ENCODE measurements at regions not wholly inside any gene's neighbourhood (a gene's known extent, or its start where the extent isn't known, plus 50 kb on each side); places are given as distances from the start of the nearest gene placed in this dataset.

- Histone ChIP-seq H3K9me3 (ENCODE audit: low read depth) (no peaks in the 10 kb centered on the region), H2AFZ (no peak overlapping the region), H3F3A (ENCODE audit: insufficient read depth) (no peaks in the 10 kb centered on the region), H4K20me1 (ENCODE audit: insufficient read depth) (no peaks in the 10 kb centered on the region), H3K79me2 (ENCODE audit: insufficient read depth) (no peaks in the 10 kb centered on the region), H3K4me3 (no peak overlapping the region), H3K36me3 (ENCODE audit: low read depth) (no peaks in the 10 kb centered on the region), H3K9me2 (ENCODE audit: insufficient read depth) (no peaks in the 10 kb centered on the region), H3K27me3 (replicated peaks; ENCODE audit: insufficient read depth) (no peaks in the 10 kb centered on the region), H3K4me1 (ENCODE audit: insufficient read depth) (peaks cover 18% of the 10 kb centered on the region), H3K4me2 (ENCODE audit: unreplicated experiment) (no peak overlapping the region), H3K9ac (no peak overlapping the region), H3K27ac (no peak overlapping the region)
- no peak for DNase-seq
- TF ChIP-seq EZH2 (IDR thresholded peaks at IDR 0.05; ENCODE audit: insufficient read depth, poor library complexity, severe bottlenecking): no peak
- TF ChIP-seq EZH2phosphoT487 (IDR thresholded peaks at IDR 0.05; ENCODE audit: insufficient read depth, low read depth): no peak
- in situ Hi-C loops (cut with MboI): no loop called here
- 91 to 96% methylated on average over 2 of the region's 2 CpGs for WGBS, 2 experiments (ENCODE audit: low coverage in 1 of 2, low lambda C conversion rate in 2 of 2, missing lambda C conversion rate in 2 of 2)
Observed at GRCh38 chr7:17061443-17061842, 179.7 kb upstream of the AGR3 start.

- in situ Hi-C loops (cut with MboI): no loop called here
- Histone ChIP-seq H3K27me3 (replicated peaks; ENCODE audit: insufficient read depth) (no peaks in the 10 kb centered on the region), H3K4me1 (ENCODE audit: insufficient read depth) (peaks cover 14% of the 10 kb centered on the region), H3K9me2 (ENCODE audit: insufficient read depth) (no peaks in the 10 kb centered on the region), H3K79me2 (ENCODE audit: insufficient read depth) (no peaks in the 10 kb centered on the region), H4K20me1 (ENCODE audit: insufficient read depth) (no peaks in the 10 kb centered on the region), H3K9me3 (ENCODE audit: low read depth) (no peaks in the 10 kb centered on the region), H3K27ac (no peak overlapping the region), H3K36me3 (ENCODE audit: low read depth) (no peaks in the 10 kb centered on the region), H2AFZ (peak overlapping the region; percentile 26; the same call in 1 of the 2 replicates), H3K4me3 (no peak overlapping the region), H3F3A (ENCODE audit: insufficient read depth) (no peaks in the 10 kb centered on the region), H3K9ac (no peak overlapping the region), H3K4me2 (ENCODE audit: unreplicated experiment) (no peak overlapping the region)
- WGBS, 2 experiments (ENCODE audit: low coverage in 1 of 2, low lambda C conversion rate in 2 of 2, missing lambda C conversion rate in 2 of 2): 59 to 61% methylated on average over 5 of the region's 5 CpGs
- TF ChIP-seq EZH2 (IDR thresholded peaks at IDR 0.05; ENCODE audit: insufficient read depth, poor library complexity, severe bottlenecking) (no peak), EZH2phosphoT487 (IDR thresholded peaks at IDR 0.05; ENCODE audit: insufficient read depth, low read depth) (no peak)
- no peak for DNase-seq
Observed at GRCh38 chr7:17062151-17063044, 180.6 kb upstream of the AGR3 start.

GRCh38 chr7:17063045-17063383 lies 181.2 kb upstream of the AGR3 start:
- Histone ChIP-seq H3K27me3 (replicated peaks; ENCODE audit: insufficient read depth) (no peaks in the 10 kb centered on the region), H3K4me1 (ENCODE audit: insufficient read depth) (peaks cover 12% of the 10 kb centered on the region), H3K9me3 (ENCODE audit: low read depth) (no peaks in the 10 kb centered on the region), H3K9me2 (ENCODE audit: insufficient read depth) (no peaks in the 10 kb centered on the region), H3K27ac (no peak overlapping the region), H3K4me3 (no peak overlapping the region), H3K79me2 (ENCODE audit: insufficient read depth) (no peaks in the 10 kb centered on the region), H4K20me1 (ENCODE audit: insufficient read depth) (no peaks in the 10 kb centered on the region), H3K4me2 (ENCODE audit: unreplicated experiment) (no peak overlapping the region), H3K36me3 (ENCODE audit: low read depth) (no peaks in the 10 kb centered on the region), H2AFZ (peak overlapping the region; percentile 26; the same call in 1 of the 2 replicates), H3K9ac (no peak overlapping the region), H3F3A (ENCODE audit: insufficient read depth) (no peaks in the 10 kb centered on the region)
- TF ChIP-seq EZH2 (IDR thresholded peaks at IDR 0.05; ENCODE audit: insufficient read depth, poor library complexity, severe bottlenecking): no peak
- TF ChIP-seq EZH2phosphoT487 (IDR thresholded peaks at IDR 0.05; ENCODE audit: insufficient read depth, low read depth): no peak
- in situ Hi-C loops (cut with MboI): no loop called here
- peak; percentile 47 for DNase-seq

- no peak for DNase-seq
- H3K4me1 ChIP-seq (ENCODE audit: insufficient read depth): no peaks in the 10 kb centered on the region
- no peak overlapping the region for H3K9ac ChIP-seq
- no peaks in the 10 kb centered on the region for H3K9me2 ChIP-seq (ENCODE audit: insufficient read depth)
- H3K27me3 ChIP-seq (replicated peaks; ENCODE audit: insufficient read depth): no peaks in the 10 kb centered on the region
- H3K4me2 ChIP-seq (ENCODE audit: unreplicated experiment): no peak overlapping the region
- H3K79me2 ChIP-seq (ENCODE audit: insufficient read depth): no peaks in the 10 kb centered on the region
- H4K20me1 ChIP-seq (ENCODE audit: insufficient read depth): no peaks in the 10 kb centered on the region
- H3K4me3 ChIP-seq: no peak overlapping the region
- no peaks in the 10 kb centered on the region for H3K36me3 ChIP-seq (ENCODE audit: low read depth)
- no peak overlapping the region for H3K27ac ChIP-seq
- 92% methylated on average over 1 of the region's 1 CpG for WGBS, 2 experiments (ENCODE audit: low coverage in 1 of 2, low lambda C conversion rate in 2 of 2, missing lambda C conversion rate in 2 of 2)
- H2AFZ ChIP-seq: no peak overlapping the region
- TF ChIP-seq EZH2phosphoT487 (IDR thresholded peaks at IDR 0.05; ENCODE audit: insufficient read depth, low read depth): no peak
- no peak for TF ChIP-seq EZH2 (IDR thresholded peaks at IDR 0.05; ENCODE audit: insufficient read depth, poor library complexity, severe bottlenecking)
- H3F3A ChIP-seq (ENCODE audit: insufficient read depth): no peaks in the 10 kb centered on the region
- in situ Hi-C loops (cut with MboI): no loop called here
- H3K9me3 ChIP-seq (ENCODE audit: low read depth): no peaks in the 10 kb centered on the region
Observed at GRCh38 chr7:17067691-17068090, 185.9 kb upstream of the AGR3 start.
